Hypothalamus (tissue), 51 donors: ENCODE measurements at regions not wholly inside any gene's neighbourhood (a gene's known extent, or its start where the extent isn't known, plus 50 kb on each side); places are given as distances from the start of the nearest gene placed in this dataset.
"Not testable (repeated sequence)": the region's sequence is repeated elsewhere in the genome, so short reads cannot be mapped to it uniquely, and the experiment has no call there.

Experiments used
- DNase-seq, 51 donors: peaks; one replicate each; lab custom pipeline; 2025; lab: John Stamatoyannopoulos, UW

DNA sequence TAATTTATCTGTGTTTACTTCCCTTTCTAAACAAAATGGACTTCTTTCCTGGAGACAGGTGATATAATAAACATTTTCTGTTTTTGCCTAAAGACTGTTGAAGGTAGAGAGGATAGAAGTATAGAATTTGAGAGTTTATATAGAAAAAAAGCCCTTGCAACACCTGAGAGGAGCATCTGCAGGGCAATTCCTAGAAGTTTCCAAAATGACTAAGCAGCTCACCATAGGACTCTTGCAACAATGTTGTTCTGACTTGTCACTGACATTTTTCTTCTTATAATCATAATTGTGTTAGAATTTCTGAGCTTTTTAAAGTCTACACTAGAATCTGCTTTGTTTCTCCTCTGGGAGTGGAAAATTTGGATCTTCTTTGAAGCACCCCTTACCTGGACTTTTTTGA is 216.8 kb downstream of the TUSC1 start:
- DNase-seq, result no peak

DNA sequence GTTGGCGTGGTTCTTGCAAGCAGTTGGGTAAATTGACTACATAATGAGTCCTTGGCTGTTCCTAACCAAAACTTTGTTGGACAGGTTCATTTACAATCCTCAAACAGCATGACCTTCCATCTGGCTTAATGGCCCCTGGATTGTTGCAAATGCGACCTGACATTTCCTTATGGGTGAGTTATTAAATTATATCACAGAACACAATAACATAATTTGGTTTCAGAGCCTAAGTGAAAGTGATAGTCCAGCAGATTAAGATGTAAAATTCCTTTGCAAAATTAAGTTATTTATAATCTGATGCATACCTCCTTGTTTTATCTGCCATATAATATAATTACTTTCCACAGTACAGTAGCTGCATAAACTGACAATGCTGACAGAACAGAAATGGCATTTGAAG is 224.4 kb downstream of the TUSC1 start:
- DNase-seq, result no peak

DNA sequence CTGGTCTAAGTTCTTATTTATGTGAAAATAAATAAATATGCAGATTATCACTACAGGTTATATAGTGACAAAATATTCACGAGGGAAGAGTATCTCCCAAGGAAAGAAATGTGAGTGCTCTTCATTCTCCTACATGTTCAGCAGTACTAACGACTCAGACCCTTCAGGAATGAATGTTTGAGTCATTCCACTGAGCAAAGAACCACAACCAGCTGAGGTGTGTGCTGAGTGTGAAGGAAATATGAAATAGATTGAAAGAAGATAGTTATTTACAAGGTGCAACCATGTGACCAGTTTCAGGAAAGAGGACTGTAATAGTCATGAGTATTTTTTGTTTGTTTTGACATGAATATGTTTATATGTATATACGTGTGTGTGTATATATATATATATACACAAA is 228.7 kb downstream of the TUSC1 start:
- no peak for DNase-seq

DNA sequence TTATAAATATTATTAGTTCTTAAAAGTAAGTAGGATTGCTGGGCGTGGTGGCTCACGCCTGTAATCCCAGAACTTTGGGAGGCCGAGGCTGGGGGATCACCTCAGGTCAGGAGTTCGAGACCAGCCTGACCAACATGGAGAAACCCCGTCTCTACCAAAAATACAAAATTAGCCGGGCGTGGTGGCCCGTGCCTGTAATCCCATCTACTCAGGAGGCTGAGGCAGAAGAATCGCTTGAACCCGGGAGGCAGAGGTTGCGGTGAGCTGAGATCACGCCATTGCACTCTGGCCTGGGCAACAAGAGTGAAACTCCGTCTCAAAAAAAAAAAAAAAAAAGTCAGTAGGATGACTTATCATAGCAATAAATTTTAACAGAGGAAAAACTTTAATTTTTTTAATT is 232.5 kb downstream of the TUSC1 start:
- not testable (repeated sequence) for DNase-seq

DNA sequence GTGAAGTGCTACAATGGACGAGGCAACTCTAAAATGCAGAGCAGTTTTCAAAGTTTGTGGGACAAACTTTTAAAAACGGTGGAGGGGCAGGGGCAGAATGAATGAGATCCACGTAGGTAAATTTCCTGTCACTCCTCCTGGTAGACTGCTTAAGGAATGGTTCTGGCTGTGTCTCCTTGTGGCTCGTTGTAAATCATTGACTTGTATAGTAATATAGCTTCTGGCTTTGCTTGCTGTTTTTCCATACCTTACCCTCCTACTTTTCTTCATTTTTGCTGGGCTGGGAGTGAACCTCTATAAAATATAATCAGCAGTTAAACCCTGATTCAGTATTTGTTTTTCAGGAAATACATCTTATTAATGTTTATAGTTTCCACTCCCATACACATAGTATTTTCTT is 235.7 kb downstream of the TUSC1 start:
- no peak for DNase-seq

DNA sequence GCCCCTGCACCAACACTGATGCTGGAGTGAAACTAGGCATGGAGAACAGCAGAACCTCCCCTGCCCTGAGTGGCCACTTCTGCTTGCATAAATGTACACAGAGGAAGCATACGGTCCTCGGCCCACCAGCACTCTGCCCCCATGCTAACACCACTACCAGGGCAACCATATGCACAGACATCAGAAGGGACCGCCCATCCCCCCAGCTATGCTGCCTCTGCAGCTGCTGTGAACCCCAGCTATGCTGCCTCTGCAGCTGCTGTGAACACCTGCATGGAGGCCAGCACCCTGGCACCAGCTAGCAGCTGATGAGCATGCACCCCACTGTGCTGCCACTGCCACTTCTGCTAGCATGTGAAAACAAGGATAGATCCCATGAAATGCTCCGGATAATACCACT is 250.3 kb downstream of the TUSC1 start:
- DNase-seq, result no peak

DNA sequence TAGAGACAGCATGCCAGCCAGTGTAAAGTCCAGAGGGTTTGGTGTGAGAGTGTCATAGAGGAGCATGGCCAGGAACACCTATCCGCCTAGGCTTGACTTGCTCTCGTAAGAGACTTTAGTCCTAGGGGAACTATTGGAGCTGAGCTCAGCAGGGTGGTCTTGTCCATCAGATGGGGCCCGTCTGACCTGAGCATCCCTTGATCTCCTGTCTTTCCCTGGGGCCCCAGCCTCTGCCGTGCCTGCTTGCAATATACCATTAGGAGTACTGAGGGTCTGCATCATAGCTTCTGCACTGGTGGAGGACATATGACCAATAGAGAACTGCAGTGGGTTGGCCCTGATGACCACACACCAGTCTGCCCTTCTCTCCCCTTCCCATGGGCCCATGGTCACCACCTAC is 251.0 kb downstream of the TUSC1 start:
- DNase-seq, result no peak

DNA sequence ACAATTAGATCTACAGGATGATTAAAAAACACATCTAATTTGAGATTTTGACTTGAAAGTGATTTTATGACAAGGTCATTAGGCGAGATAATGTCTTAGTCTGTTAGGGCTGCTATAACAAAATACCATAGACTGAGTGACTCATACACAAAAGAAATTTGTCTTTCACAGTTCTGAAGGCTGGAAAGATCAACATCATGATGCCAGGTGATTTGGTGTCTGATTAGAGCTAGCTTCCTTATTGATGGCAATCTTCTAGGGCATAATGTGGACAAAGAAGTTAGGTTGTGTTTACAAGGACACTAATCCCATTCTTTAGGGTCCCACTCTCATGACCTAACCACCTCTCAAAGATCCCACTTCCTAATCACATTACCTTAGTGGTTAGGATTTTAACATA is 256.7 kb downstream of the TUSC1 start:
- DNase-seq, result no peak

DNA sequence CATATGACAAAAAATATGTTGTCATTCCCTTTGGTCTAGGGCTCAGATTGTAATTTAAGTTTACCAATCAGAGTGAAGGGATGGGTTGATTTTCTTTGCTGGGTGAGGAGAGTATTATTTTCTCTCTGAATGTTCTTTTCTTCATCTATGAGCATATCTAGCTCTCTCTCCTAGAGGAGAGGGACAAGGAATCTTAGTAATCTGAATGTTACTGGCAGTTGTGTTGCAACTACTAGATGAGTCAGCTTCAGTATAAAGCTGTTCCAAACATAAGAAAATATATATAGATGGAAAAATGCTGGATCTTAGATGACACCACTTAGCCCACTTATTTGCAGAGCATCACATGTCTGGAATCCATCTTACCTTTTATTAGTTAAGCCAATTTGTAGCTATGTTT is 259.3 kb downstream of the TUSC1 start:
- no peak for DNase-seq

DNA sequence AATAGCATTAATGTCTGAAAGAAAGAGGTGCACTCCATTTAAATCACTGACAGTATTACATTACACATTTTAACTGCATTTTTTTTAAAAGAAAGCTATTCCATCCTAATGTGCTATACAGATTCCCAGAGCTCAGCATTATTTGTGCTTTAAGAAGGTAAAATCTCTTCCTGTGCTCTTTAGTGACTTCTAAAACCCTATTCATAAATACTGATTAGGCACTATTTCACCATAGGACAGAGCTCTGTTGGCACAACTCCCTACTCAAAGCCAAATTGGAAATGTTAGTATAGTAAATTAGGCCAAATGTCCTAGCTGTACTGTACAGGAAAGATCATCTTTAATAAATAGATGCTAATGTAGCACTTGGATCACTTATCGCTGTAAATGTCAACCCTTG is 262.5 kb downstream of the TUSC1 start:
- DNase-seq, result no peak

DNA sequence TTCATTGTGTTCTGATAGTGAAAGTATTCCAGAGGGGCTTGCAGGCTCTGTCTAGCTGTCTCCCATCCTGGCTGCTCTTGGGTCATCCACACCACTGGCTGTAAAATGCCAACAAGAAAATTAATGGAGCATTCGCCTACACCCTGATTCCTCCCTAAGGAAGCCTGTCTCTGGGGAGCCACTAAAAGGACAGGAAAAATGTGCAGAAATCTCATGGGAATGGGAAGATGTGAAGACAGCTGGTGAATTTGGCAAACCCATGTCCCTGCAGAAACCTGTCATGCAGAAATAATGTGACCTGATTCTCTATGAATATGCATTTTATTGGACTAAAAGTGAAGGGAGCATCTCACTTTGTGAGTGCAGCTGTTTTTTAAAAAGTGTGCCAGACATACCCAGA is 265.6 kb downstream of the TUSC1 start:
- DNase-seq, result no peak

DNA sequence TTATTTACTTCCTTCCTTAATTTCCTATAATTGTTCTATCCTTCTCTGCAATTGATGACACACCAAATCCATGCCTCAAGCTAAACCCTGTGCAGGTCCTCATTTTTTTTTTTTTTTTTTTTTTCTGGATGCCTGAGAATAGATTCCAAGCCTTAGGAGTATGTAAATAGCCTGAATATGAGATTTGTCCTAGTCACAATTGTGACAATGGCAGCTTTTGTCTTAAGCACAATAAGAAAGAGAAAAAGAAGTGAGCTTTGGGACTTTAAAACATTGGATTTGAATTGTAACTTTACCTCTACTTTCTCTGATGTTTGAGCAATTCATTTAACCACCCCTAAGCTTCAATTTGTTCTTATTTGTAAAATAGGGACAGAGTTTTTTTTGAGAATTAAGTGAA is 280.5 kb downstream of the TUSC1 start:
- no peak for DNase-seq

DNA sequence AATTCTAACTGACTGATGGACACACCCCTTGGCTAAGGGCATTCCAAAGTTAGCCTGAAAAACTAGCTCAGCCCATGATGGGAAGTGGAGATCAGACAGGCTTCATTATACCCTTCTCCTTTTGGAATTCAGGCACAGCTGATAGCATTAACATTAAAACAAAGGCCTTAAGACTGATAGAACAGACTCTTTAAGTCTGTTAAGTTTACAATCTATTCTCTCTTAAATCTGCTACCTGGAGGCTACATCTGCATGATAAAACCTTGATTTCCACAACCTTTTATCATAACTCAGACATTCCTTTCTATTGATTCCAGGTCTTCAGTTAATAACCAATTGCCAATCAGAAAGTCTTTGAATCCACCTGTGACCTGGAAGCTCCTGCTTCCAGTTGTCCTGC is 281.4 kb downstream of the TUSC1 start:
- no peak for DNase-seq

DNA sequence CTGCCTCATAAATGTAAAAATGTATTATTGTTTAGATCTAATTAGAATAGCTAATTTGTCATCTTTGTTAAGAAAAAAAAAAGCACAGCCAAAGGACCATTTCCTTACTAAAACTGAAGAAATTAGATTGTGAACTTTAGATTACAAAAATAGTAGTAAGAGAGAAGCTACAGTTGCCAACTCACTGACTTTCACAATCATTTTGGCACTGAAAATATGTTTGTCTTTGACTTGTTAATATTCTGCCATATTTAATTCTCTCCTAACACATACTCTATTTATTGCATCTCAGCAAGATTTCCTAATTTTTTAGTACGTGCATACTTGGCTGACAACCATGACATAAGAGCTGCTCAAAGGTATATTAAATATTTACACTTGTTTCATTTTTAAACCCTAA is 297.1 kb downstream of the TUSC1 start:
- no peak for DNase-seq

DNA sequence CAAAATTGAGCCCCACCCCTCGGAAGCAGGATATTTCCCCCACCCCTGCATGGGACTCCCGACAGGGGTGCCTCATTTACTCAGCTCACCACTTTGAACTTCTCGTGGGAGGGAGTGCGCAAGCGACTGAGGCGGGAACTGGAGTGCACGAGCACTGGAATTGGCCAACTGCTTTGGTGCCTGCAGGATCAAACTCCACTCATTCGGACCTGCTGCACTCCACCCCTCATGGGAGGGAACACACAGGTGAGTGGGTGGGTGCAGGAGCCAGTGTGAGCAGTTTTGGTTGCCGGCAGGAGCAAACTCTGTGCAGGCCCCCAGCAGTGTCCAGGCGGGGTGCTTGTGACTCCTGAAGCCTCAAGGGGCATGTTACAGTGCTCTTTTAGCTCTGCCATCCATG is 301.2 kb downstream of the TUSC1 start:
- no peak for DNase-seq

DNA sequence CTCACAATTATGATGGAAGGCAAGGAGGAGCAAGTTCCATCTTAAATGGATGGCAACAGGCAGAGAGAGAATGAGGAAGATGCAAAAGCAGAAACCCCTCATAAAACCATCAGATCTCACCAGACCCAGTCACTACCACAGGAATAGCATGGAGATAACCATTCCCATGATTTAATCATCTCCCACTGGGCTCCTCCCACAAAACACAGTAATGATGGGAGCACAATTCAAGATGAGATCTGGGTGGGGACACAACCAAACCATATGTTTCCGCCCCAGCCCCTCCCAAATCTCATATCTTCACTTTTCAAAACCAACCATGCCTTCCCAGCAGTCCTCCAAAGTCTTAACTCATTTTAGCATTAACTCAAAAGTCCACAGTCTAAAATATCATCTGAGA is 304.0 kb downstream of the TUSC1 start:
- DNase-seq, result no peak

DNA sequence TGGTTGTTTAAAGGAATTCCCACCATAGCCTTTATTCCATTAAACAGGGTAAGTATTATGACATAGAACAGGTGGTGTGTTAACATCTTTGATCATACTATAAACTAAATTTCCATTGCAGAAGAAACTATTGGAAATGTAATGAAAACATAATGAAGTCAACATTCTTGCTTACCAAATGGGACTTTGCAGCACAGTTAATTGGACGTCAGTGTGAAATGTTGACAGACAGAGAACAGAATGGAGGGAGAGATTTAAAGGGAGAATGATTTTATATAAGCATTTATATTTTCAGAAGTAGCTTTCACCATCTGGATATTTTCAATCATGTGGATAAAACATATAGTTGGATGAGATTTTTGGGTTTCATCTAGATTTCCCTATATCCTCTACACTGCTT is 311.3 kb downstream of the TUSC1 start:
- no peak for DNase-seq

DNA sequence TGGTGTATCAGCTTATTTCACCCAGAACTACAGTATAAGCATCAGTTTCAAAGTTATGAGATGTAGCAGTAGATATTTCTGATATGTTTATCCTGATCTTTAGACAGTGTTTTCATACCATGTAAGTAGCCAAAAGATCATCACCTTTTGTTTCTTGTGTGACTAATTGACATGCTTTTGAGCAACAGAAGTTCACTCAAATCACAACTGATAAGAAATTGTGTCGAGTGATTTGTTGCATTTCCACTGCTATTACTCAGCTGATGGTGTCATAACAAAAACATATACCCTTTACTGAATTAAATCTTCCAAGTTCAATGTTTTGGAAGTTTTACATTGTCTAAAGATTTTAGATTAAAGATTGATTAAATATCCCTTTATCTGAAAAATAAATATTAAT is 324.5 kb downstream of the TUSC1 start:
- DNase-seq, result no peak

DNA sequence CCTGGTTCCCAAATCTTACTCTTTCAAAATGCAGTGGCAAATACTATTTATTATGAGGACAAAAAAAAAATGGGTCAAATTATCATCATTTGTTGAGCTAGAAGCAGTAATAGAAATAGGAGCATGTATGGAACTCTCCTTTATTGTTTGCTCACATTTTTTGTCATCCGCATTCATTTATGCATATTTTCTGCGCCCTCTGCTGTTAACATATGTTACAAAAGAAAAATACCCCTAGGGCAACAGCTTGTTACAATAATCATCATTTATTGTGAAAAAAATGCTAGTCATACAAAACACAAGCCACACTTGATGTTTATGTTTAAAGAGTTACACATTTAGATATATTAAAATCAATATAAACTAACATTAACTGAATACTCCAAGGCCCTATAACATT is 328.2 kb downstream of the TUSC1 start:
- no peak for DNase-seq

DNA sequence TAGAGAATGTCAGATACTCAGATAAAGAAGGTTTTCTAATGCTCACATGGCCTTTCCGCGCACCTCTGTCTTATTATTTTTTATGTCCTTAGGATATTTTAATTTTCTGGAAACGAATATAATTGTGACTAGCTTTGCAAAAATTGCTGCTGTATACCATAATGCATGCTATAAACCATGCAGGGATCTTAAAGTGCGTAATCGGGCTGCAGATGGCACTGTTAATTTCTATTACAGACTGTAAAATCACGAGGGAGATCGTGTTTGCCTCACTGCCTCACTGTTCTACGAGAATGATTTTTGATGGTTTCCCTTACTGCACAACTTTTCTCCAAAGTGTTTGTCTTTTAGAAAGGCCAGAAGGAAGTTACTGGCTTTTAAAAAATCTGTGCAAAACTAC is 356.1 kb downstream of the TUSC1 start:
- DNase-seq, result no peak

DNA sequence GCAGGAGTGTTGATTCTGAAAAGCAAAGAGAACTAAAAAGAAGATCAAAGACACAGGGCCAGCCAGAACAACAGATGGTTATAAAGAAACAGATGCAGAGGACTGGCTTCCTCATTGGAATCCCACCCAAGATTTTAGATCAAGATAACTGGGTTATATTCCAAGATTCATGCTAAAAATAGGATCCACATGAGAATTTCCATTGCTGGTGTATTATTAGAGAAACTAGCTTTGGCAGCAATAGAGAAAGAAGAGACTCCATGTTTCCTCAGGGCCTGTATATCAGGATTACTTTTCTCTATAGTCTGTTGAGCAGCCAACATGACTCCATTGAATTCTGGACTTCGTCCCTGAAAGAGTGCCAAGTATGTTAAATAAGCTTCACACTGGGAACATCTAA is 367.3 kb downstream of the TUSC1 start:
- no peak for DNase-seq

DNA sequence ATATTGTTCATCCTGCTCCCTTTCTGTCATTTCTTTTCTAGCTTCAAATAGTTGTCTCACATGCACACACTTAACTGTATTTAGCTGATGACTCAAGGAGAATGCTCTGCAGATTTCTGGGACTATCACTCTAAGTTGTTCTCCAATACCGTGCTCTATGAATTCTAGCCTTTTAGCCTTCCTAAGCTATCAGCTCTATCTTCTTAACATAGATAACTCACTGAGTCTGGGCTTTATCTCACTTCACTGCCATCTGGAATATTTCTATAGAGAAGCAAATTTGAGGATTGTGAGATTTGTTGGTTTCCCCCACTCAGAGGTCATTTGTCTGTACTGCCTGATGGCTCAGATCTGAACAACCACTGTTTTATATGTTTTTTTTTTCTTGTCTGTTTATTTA is 369.7 kb downstream of the TUSC1 start:
- DNase-seq, result no peak

DNA sequence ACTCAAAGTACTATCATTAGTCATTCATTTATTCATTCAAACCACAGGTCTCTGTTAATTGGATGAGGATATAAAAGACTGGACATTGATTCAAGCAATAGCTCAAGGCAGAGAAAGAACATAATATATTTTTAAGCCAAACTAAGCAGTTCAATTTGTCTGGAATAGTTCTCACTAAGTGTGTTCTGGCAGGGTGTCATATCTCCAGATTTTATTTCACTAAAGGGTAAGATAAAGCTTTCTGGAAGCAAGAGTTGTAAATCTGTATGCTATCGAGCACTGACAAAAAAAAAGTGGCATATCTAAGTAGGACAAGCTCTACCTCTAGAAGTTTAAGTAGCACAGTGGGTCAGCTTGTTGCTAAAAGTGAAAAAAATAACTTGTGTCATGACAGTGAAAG is 375.6 kb downstream of the TUSC1 start:
- DNase-seq, result no peak

DNA sequence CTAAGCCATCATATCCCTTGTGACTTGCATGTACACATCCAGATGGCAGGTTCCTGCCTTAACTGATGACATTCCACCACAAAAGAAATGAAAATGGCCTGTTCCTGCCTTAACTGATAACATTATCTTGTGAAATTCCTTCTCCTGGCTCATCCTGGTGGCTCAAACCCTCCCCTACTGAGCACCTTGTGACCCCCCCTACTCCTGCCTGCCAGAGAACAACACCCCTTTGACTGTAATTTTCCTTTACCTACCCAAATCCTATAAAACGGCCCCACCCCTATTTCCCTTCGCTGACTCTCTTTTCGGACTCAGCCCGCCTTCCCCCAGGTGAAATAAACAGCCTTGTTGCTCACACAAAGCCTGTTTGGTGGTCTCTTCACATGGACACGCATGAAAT is 390.0 kb downstream of the TUSC1 start:
- not testable (repeated sequence) for DNase-seq
